Fibroblast of mammary gland (primary cell): ENCODE measurements at regions not wholly inside any gene's neighbourhood (a gene's known extent, or its start where the extent isn't known, plus 50 kb on each side); places are given as distances from the start of the nearest gene placed in this dataset.

Source experiments
- DNase-seq: peaks from one replicate; pipeline ENCODE4 v3.0.0-alpha.2; 2010; ENCODE audit warnings: low read depth
- H3K4me3 ChIP-seq: 2 replicates; pipeline ENCODE4 v1.5.1; 2011; ENCODE audit warnings: low read depth, mild to moderate bottlenecking, low read length, moderate library complexity; ENCODE audit not compliant: control insufficient read depth
- CTCF ChIP-seq: conservative IDR thresholded peaks from 2 replicates; pipeline ENCODE4 v1.5.1; 2011; ENCODE audit warnings: low read depth, low read length, inconsistent platforms; ENCODE audit not compliant: control insufficient read depth, insufficient read depth

GRCh38 chr6:145159921-145160320 is 575.4 kb downstream of the EPM2A start:
- H3K4me3 ChIP-seq = no peak overlapping the region
- TF ChIP-seq CTCF = no peak
- no peak for DNase-seq

GRCh38 chr6:145161501-145161900 is 573.8 kb downstream of the EPM2A start:
- DNase-seq = no peak
- TF ChIP-seq CTCF = no peak
- H3K4me3 ChIP-seq = no peak overlapping the region

GRCh38 chr6:145169726-145170224 is 565.5 kb downstream of the EPM2A start:
- no peak for TF ChIP-seq CTCF

GRCh38 chr6:145175470-145175869 is 559.9 kb downstream of the EPM2A start:
- TF ChIP-seq CTCF = no peak
- DNase-seq = no peak
- no peak overlapping the region for H3K4me3 ChIP-seq

More at GRCh38 chr6:145169726-145170224, 565.5 kb downstream of the EPM2A start:
- no peak overlapping the region for H3K4me3 ChIP-seq
- no peak for DNase-seq

GRCh38 chr6:145178391-145178790 is 556.9 kb downstream of the EPM2A start:
- no peak for TF ChIP-seq CTCF
- DNase-seq = no peak

GRCh38 chr6:145187491-145188206 is 547.7 kb downstream of the EPM2A start:
- TF ChIP-seq CTCF = no peak
- DNase-seq = no peak
- H3K4me3 ChIP-seq = no peak overlapping the region

More at GRCh38 chr6:145178391-145178790, 556.9 kb downstream of the EPM2A start:
- H3K4me3 ChIP-seq = no peak overlapping the region
